Astrocyte (in vitro differentiated cells and primary cell): ENCODE measurements at regions not wholly inside any gene's neighbourhood (a gene's known extent, or its start where the extent isn't known, plus 50 kb on each side); places are given as distances from the start of the nearest gene placed in this dataset.

Source experiments
- EZH2 ChIP-seq: IDR thresholded peaks from 2 replicates; pipeline ENCODE4 v1.6.1; 2012; ENCODE audit warnings: mild to moderate bottlenecking, low read length, inconsistent platforms; ENCODE audit not compliant: insufficient read depth
- TF ChIP-seq, protein P1 (sequence below): IDR thresholded peaks from 2 replicates; pipeline ENCODE4 v1.5.1; 2011; ENCODE audit warnings: low read depth, mild to moderate bottlenecking, inconsistent platforms, low read length, moderate library complexity; ENCODE audit not compliant: insufficient read depth

DNA sequence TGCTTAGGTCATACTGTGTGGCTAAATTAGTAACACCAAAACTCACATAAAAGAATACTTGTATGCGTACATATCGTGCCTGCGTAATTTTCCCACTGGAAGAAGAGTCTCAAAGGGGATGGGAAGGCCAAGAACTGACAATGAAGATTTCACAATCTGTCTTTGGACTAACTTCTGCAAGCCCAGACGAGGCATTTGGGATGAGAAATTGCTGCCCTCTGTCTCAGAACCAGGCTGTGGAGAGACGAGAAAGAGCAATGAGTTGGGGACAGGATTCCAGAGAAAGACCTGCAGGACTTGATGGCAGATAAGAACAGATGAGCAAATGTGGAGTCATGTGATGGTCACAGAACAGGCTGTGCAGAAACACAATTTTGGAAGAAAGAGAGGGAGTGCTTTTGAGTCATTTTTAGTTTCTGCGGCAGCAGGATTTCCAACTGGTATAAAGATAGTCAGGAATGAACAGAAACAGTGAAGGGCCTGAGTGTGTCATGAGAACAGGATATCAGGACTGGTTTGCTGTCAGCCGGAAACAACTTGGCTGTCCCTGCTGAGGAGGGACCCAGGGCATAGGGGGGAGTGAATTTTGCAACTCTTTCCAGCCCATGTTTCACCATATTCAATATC is 82.7 kb upstream of the CTSC start:
- TF ChIP-seq, protein P1, sequence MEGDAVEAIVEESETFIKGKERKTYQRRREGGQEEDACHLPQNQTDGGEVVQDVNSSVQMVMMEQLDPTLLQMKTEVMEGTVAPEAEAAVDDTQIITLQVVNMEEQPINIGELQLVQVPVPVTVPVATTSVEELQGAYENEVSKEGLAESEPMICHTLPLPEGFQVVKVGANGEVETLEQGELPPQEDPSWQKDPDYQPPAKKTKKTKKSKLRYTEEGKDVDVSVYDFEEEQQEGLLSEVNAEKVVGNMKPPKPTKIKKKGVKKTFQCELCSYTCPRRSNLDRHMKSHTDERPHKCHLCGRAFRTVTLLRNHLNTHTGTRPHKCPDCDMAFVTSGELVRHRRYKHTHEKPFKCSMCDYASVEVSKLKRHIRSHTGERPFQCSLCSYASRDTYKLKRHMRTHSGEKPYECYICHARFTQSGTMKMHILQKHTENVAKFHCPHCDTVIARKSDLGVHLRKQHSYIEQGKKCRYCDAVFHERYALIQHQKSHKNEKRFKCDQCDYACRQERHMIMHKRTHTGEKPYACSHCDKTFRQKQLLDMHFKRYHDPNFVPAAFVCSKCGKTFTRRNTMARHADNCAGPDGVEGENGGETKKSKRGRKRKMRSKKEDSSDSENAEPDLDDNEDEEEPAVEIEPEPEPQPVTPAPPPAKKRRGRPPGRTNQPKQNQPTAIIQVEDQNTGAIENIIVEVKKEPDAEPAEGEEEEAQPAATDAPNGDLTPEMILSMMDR, result no peak
- no peak for TF ChIP-seq EZH2
